ENCODE measurements at regions not wholly inside any gene's neighbourhood (a gene's known extent, or its start where the extent isn't known, plus 50 kb on each side); places are given as distances from the start of the nearest gene placed in this dataset.

GRCh38 chr5:166982226-166982625 lies 1309.2 kb upstream of the WWC1 start:
- no peak for DNase-seq (ENCODE audit: low spot score)
- ChIA-PET POLR2A (no interaction called here), CTCF (ENCODE audit: low intra/inter-chr PET ratio, low total read pairs) (no interaction called here)
- intact Hi-C loops (cut with micrococcal nuclease; ENCODE audit: unreplicated experiment) (no loop called here), in situ Hi-C loops (cut with HindIII; ENCODE audit: extremely low pct_ligation_motif_present, low pct_unique_long_range_greater_than_20kb) (no loop called here)
- H3K27ac ChIP-seq (ENCODE audit: extremely low read length, insufficient read depth, low read length): no peak overlapping the region
- no peak for FAIRE-seq
- no peak overlapping the region for H3K4me2 ChIP-seq (ENCODE audit: low read depth, low read length)
- peaks cover 0 to 24% of the 10 kb centered on the region in 2 experiments; a peak in 2 of 5 replicates for H3K27me3 ChIP-seq (ENCODE audit: control insufficient read depth in 1 of 2, insufficient read depth in 2 of 2, low read length in 2 of 2)
- no peak for TF ChIP-seq SAFB2 (CRISPR knock-in tag; IDR thresholded peaks at IDR 0.05; ENCODE audit: borderline replicate concordance, low read depth)
- TF ChIP-seq DDIT3 (CRISPR knock-in tag; IDR thresholded peaks at IDR 0.05): no peak
- TF ChIP-seq SOX6 (IDR thresholded peaks at IDR 0.05): no peak
- no peak for TF ChIP-seq SOX6 (CRISPR knock-in tag; IDR thresholded peaks at IDR 0.05)
- no peak for TF ChIP-seq SPEN (CRISPR knock-in tag; IDR thresholded peaks at IDR 0.05; ENCODE audit: low read depth)
- H2AFZ ChIP-seq (ENCODE audit: low read length): no peak overlapping the region
- 0 out of 2 replicates have a peak, but pooled peaks cover 7% of the 10 kb centered on the region for H3K4me1 ChIP-seq (ENCODE audit: insufficient read depth, low read length)
- BruUV-seq (replicated peaks): no TSS peak
- no peaks in the 10 kb centered on the region for H3K79me2 ChIP-seq (ENCODE audit: insufficient read depth, low read length)
- H3K36me3 ChIP-seq (replicated peaks in 1 of 2; ENCODE audit: control insufficient read depth in 1 of 2, insufficient read depth in 2 of 2, low read length in 2 of 2): no peaks in the 10 kb centered on the region
- H3K9me3 ChIP-seq (ENCODE audit: low read length): no peaks in the 10 kb centered on the region
- H3K9ac ChIP-seq (ENCODE audit: insufficient read depth, low read depth, low read length): no peak overlapping the region
- H3K4me3 ChIP-seq (replicated peaks in 1 of 3; ENCODE audit: insufficient read depth in 1 of 3, low read depth in 2 of 3, low read length in 3 of 3): no peak overlapping the region
- no peak for ATAC-seq
- no peaks in the 10 kb centered on the region for H4K20me1 ChIP-seq (ENCODE audit: insufficient read depth, low read length)

DNA sequence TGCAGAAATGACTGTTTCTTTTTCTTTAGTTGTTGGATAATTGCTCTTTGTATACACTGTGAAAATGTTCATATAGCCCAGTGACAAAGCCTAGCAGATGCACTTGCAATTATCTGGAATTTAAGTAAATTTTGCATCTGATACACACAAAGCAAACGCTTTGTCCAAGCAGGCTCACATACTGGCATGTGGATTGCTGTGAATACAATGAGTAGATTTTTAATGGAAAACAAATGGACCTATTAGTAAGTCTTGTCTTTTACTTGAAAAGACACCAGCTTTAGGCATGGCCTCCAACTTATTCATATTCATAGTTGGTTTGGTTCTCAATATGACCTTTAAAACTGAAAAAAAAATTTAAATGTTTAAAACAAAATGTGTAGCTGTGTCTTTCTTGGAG lies 1299.8 kb upstream of the WWC1 start:
- H3K9ac ChIP-seq (ENCODE audit: insufficient read depth, low read depth, low read length): no peak overlapping the region
- in situ Hi-C loops (cut with HindIII; ENCODE audit: extremely low pct_ligation_motif_present, low pct_unique_long_range_greater_than_20kb): no loop called here
- H3K4me1 ChIP-seq (ENCODE audit: insufficient read depth, low read length): no peaks in the 10 kb centered on the region
- DNase-seq (ENCODE audit: low spot score) (no peak), FAIRE-seq (no peak), ATAC-seq (no peak)
- H3K27ac ChIP-seq (ENCODE audit: extremely low read length, insufficient read depth, low read length): no peak overlapping the region
- no peak overlapping the region for H2AFZ ChIP-seq (ENCODE audit: low read length)
- H4K20me1 ChIP-seq (ENCODE audit: insufficient read depth, low read length): no peaks in the 10 kb centered on the region
- no peaks in the 10 kb centered on the region for H3K27me3 ChIP-seq (ENCODE audit: control insufficient read depth in 1 of 2, insufficient read depth in 2 of 2, low read length in 2 of 2)
- H3K4me2 ChIP-seq (ENCODE audit: low read depth, low read length): no peak overlapping the region
- no peaks in the 10 kb centered on the region for H3K9me3 ChIP-seq (ENCODE audit: low read length)
- no peak overlapping the region for H3K4me3 ChIP-seq (replicated peaks in 1 of 3; ENCODE audit: insufficient read depth in 1 of 3, low read depth in 2 of 3, low read length in 3 of 3)
- intact Hi-C loops (cut with micrococcal nuclease; ENCODE audit: unreplicated experiment): no loop called here
- 0% methylated on average over 1 of the region's 1 CpG for whole genome bisulfite sequencing (ENCODE audit: low lambda C conversion rate)
- ChIA-PET CTCF (ENCODE audit: low intra/inter-chr PET ratio, low total read pairs) (no interaction called here), POLR2A (no interaction called here)
- TF ChIP-seq ZNF788 (CRISPR knock-in tag; IDR thresholded peaks at IDR 0.05; ENCODE audit: borderline replicate concordance) (no peak), ZNF552 (CRISPR knock-in tag; IDR thresholded peaks at IDR 0.05; ENCODE audit: borderline replicate concordance) (no peak)
- H3K36me3 ChIP-seq (replicated peaks in 1 of 2; ENCODE audit: control insufficient read depth in 1 of 2, insufficient read depth in 2 of 2, low read length in 2 of 2): no peaks in the 10 kb centered on the region
- H3K79me2 ChIP-seq (ENCODE audit: insufficient read depth, low read length): no peaks in the 10 kb centered on the region
- BruUV-seq (replicated peaks): no TSS peak
